ENCODE measurements at regions not wholly inside any gene's neighbourhood (a gene's known extent, or its start where the extent isn't known, plus 50 kb on each side); places are given as distances from the start of the nearest gene placed in this dataset.

DNA sequence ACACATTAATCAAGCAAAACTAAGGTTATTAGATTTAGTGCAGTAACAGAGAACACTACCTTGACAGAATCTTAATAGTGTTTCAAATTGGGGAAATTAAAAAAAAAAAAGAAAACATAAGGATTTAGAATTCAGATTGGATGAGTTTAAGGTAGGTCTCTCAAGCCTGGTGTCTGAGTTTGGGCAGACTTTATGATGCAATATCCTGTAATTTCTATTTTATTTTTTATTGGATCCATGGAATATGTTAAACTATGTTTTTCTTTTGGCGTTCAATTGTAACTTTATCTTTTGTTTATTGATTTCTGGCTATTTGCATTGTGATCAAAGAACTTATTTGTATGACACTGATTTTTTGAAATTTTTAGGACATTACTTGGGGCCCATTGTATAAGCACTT is 394.1 kb upstream of the NETO1 start (continued):
- TF ChIP-seq, protein P1, sequence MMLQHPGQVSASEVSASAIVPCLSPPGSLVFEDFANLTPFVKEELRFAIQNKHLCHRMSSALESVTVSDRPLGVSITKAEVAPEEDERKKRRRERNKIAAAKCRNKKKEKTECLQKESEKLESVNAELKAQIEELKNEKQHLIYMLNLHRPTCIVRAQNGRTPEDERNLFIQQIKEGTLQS (IDR thresholded peaks at IDR 0.05), result no peak

DNA sequence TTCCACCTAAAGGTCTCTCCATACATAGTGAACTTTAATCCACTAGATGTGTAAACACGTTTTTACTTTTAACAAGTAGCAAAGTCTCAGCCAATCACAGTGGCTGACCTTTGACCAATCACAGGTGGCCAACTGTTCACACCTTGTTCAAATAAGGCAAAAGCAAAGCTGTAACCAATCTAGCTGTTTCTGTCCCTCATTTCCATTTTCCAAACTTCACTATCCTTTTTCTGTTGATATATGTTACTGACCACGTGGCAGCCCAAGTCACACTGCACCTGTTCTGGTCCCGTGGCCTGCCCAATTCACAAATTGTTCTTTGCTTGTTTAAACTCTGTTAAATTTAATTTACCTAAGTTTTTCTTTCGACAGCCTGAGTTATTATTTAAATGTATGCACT is 393.5 kb upstream of the NETO1 start:
- no peaks in the 10 kb centered on the region for H3K4me1 ChIP-seq (ENCODE audit: control insufficient read depth in 1 of 2, insufficient read depth in 2 of 2, low read length in 2 of 2)

More for the DNA sequence above, 393.5 kb upstream of the NETO1 start:
- Histone ChIP-seq H3K9ac (ENCODE audit: low read length) (no peak overlapping the region), H3K27me3 (ENCODE audit: insufficient read depth, low read length) (no peaks in the 10 kb centered on the region), H3K36me3 (ENCODE audit: control insufficient read depth in 1 of 2, insufficient read depth in 2 of 2, low read length in 2 of 2) (no peaks in the 10 kb centered on the region), H3K4me3 (replicated peaks in 1 of 2; ENCODE audit: low read depth in 1 of 2, low read length in 2 of 2) (no peak overlapping the region), H3K9me3 (ENCODE audit: control insufficient read depth in 1 of 2, insufficient read depth in 1 of 2, low read depth in 1 of 2, low read length in 2 of 2) (peaks cover 9 to 12% of the 10 kb centered on the region in 2 experiments), H3K9me2 (ENCODE audit: insufficient read depth) (no peaks in the 10 kb centered on the region), H3K79me2 (ENCODE audit: insufficient read depth, low read length) (no peaks in the 10 kb centered on the region), H3K4me2 (ENCODE audit: low read length) (no peak overlapping the region), H3K27ac (ENCODE audit: low read depth, low read length) (no peak overlapping the region), H4K20me1 (ENCODE audit: insufficient read depth) (no peaks in the 10 kb centered on the region), H2AFZ (ENCODE audit: low read depth, low read length, poor library complexity, severe bottlenecking) (no peak overlapping the region)
- ATAC-seq (no peak), DNase-seq (ENCODE audit: low read depth, low spot score) (no peak)
- BruUV-seq (replicated peaks), result no TSS peak
- TF ChIP-seq RAD21 (IDR thresholded peaks at IDR 0.05; ENCODE audit: low read depth) (no peak), POLR2AphosphoS5 (IDR thresholded peaks at IDR 0.05; ENCODE audit: low read depth, low read length) (no peak), SIN3A (IDR thresholded peaks at IDR 0.05; ENCODE audit: low read depth) (no peak), POLR2A (IDR thresholded peaks at IDR 0.05; ENCODE audit: borderline replicate concordance, extremely low read depth, insufficient read depth, insufficient read length) (no peak), EGR1 (IDR thresholded peaks at IDR 0.05; ENCODE audit: low read depth) (no peak), EZH2phosphoT487 (IDR thresholded peaks at IDR 0.05; ENCODE audit: borderline replicate concordance) (no peak), ZFX (IDR thresholded peaks at IDR 0.05) (no peak), ELF1 (IDR thresholded peaks at IDR 0.05; ENCODE audit: borderline replicate concordance, low read depth) (no peak), JUND (IDR thresholded peaks at IDR 0.05) (no peak), CEBPB (IDR thresholded peaks at IDR 0.05; ENCODE audit: low read depth) (no peak), SRF (IDR thresholded peaks at IDR 0.05; ENCODE audit: low read depth) (no peak)
- TF ChIP-seq, protein P1 (IDR thresholded peaks at IDR 0.05), result no peak
- TF ChIP-seq, protein P2, sequence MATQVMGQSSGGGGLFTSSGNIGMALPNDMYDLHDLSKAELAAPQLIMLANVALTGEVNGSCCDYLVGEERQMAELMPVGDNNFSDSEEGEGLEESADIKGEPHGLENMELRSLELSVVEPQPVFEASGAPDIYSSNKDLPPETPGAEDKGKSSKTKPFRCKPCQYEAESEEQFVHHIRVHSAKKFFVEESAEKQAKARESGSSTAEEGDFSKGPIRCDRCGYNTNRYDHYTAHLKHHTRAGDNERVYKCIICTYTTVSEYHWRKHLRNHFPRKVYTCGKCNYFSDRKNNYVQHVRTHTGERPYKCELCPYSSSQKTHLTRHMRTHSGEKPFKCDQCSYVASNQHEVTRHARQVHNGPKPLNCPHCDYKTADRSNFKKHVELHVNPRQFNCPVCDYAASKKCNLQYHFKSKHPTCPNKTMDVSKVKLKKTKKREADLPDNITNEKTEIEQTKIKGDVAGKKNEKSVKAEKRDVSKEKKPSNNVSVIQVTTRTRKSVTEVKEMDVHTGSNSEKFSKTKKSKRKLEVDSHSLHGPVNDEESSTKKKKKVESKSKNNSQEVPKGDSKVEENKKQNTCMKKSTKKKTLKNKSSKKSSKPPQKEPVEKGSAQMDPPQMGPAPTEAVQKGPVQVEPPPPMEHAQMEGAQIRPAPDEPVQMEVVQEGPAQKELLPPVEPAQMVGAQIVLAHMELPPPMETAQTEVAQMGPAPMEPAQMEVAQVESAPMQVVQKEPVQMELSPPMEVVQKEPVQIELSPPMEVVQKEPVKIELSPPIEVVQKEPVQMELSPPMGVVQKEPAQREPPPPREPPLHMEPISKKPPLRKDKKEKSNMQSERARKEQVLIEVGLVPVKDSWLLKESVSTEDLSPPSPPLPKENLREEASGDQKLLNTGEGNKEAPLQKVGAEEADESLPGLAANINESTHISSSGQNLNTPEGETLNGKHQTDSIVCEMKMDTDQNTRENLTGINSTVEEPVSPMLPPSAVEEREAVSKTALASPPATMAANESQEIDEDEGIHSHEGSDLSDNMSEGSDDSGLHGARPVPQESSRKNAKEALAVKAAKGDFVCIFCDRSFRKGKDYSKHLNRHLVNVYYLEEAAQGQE (IDR thresholded peaks at IDR 0.05; ENCODE audit: low read depth), result no peak
- intact Hi-C loops (cut with micrococcal nuclease), result no loop called here
- RAD21 ChIA-PET (ENCODE audit: low non-redundant PET in 1 of 2, low total read pairs in 2 of 2, uncharacterized antibody in 2 of 2, unreplicated experiment in 2 of 2), result no interaction called here
- CTCF ChIA-PET, result no interaction called here
- POLR2A ChIA-PET, result no interaction called here
